OCI-LY1 (cell line): ENCODE measurements at regions not wholly inside any gene's neighbourhood (a gene's known extent, or its start where the extent isn't known, plus 50 kb on each side); places are given as distances from the start of the nearest gene placed in this dataset.

Experiments
- H2AFZ ChIP-seq: fragments of 200-600 bp; sonication (generic), shearing (Covaris generic); 2 replicates; pipeline ENCODE4 v1.6.0; 2014; ENCODE audit warnings: antibody characterized with exemption, mild to moderate bottlenecking, low read length
- H3F3A ChIP-seq: fragments of 200-600 bp; sonication (generic), shearing (Covaris generic); 2 replicates; pipeline ENCODE4 v1.6.0; 2014; ENCODE audit warnings: mild to moderate bottlenecking, antibody characterized with exemption, low read length, moderate library complexity; ENCODE audit not compliant: insufficient read depth
- H3K27ac ChIP-seq: fragments of 200-600 bp; sonication (generic); 2 replicates; pipeline ENCODE4 v1.5.1; 2014; ENCODE audit warnings: low read length, mixed run types, mild to moderate bottlenecking, low read depth; ENCODE audit not compliant: poor library complexity, severe bottlenecking
- H3K27me3 ChIP-seq: fragments of 200-600 bp; sonication (generic); 2 replicates; pipeline ENCODE4 v1.6.0; 2014; ENCODE audit warnings: antibody characterized with exemption, mild to moderate bottlenecking, low read length, moderate library complexity; ENCODE audit not compliant: insufficient read depth
- H3K36me3 ChIP-seq: fragments of 200-600 bp; sonication (generic); 2 replicates; pipeline ENCODE4 v1.6.1; 2014; ENCODE audit warnings: mild to moderate bottlenecking, antibody characterized with exemption, low read length, moderate library complexity, mixed read lengths; ENCODE audit not compliant: insufficient read depth
- H3K4me1 ChIP-seq: fragments of 200-600 bp; sonication (generic); 2 replicates; pipeline ENCODE4 v1.5.1; 2014; ENCODE audit warnings: mild to moderate bottlenecking, low read length, moderate library complexity; ENCODE audit not compliant: insufficient read depth, severe bottlenecking
- H3K4me2 ChIP-seq: fragments of 200-600 bp; sonication (generic), shearing (Covaris generic); 2 replicates; pipeline ENCODE4 v1.6.1; 2014; ENCODE audit warnings: low read length
- H3K4me3 ChIP-seq: fragments of 200-600 bp; sonication (generic); 2 replicates; pipeline ENCODE4 v1.5.1; 2014; ENCODE audit warnings: low read length, low read depth, mild to moderate bottlenecking, mixed read lengths; ENCODE audit not compliant: poor library complexity, severe bottlenecking
- H3K79me2 ChIP-seq: fragments of 200-600 bp; shearing (Covaris generic); 2 replicates; pipeline ENCODE4 v1.6.1; 2016; ENCODE audit warnings: mixed run types, low read length, mixed read lengths; ENCODE audit not compliant: insufficient read depth
- H3K9ac ChIP-seq: fragments of 200-600 bp; sonication (generic), shearing (Covaris generic); 2 replicates; pipeline ENCODE4 v1.6.1; 2014; ENCODE audit warnings: mild to moderate bottlenecking, low read length, mixed read lengths
- H3K9me2 ChIP-seq: fragments of 200-600 bp; sonication (generic), shearing (Covaris generic); 2 replicates; pipeline ENCODE4 v1.6.1; 2014; ENCODE audit warnings: low read depth, mild to moderate bottlenecking, low read length, mixed read lengths
- H3K9me3 ChIP-seq: fragments of 200-600 bp; shearing (Covaris generic); 2 replicates; pipeline ENCODE4 v1.6.1; 2014; ENCODE audit warnings: low read length, mixed read lengths
- H4K20me1 ChIP-seq: fragments of 200-600 bp; sonication (generic), shearing (Covaris generic); 2 replicates; pipeline ENCODE4 v1.6.0; 2016; ENCODE audit warnings: mild to moderate bottlenecking, low read length; ENCODE audit not compliant: insufficient read depth
- CTCF ChIP-seq: fragments of 200-600 bp; sonication (generic), shearing (Covaris generic); IDR thresholded peaks from 2 replicates; pipeline ENCODE4 v1.5.1; 2017; ENCODE audit warnings: mild to moderate bottlenecking, antibody characterized with exemption, low read length, moderate library complexity, mixed read lengths
- EZH2 ChIP-seq: fragments of 200-600 bp; sonication (generic), shearing (Covaris generic); IDR thresholded peaks from 2 replicates; pipeline ENCODE4 v1.8.0; 2017; ENCODE audit warnings: borderline replicate concordance, mixed run types, mild to moderate bottlenecking, antibody characterized with exemption, low read length, moderate library complexity, mixed read lengths

GRCh38 chr21:39005502-39005787 lies 177.8 kb downstream of the PSMG1 start:
- no peak for TF ChIP-seq CTCF
- TF ChIP-seq EZH2: no peak
- no peaks in the 10 kb centered on the region for H3K36me3 ChIP-seq
- H3K9me3 ChIP-seq: no peaks in the 10 kb centered on the region
- H3K9ac ChIP-seq: no peak overlapping the region
- H2AFZ ChIP-seq: no peak overlapping the region
- H3F3A ChIP-seq: no peaks in the 10 kb centered on the region
- H4K20me1 ChIP-seq: no peaks in the 10 kb centered on the region
- no peak overlapping the region for H3K4me3 ChIP-seq
- H3K27ac ChIP-seq: no peak overlapping the region
- H3K79me2 ChIP-seq: no peaks in the 10 kb centered on the region
- no peaks in the 10 kb centered on the region for H3K27me3 ChIP-seq
- peaks cover 25% of the 10 kb centered on the region for H3K4me1 ChIP-seq
- H3K4me2 ChIP-seq: no peak overlapping the region
- no peaks in the 10 kb centered on the region for H3K9me2 ChIP-seq

- Histone ChIP-seq H3K4me2 (no peak overlapping the region; the same call in 1 of the 2 replicates), H3K27ac (no peak overlapping the region), H3F3A (no peaks in the 10 kb centered on the region), H2AFZ (no peak overlapping the region), H3K9me3 (no peaks in the 10 kb centered on the region), H3K79me2 (no peaks in the 10 kb centered on the region), H3K9ac (no peak overlapping the region), H3K4me3 (no peak overlapping the region), H3K9me2 (no peaks in the 10 kb centered on the region), H3K4me1 (peaks cover 25% of the 10 kb centered on the region), H3K36me3 (no peaks in the 10 kb centered on the region), H3K27me3 (no peaks in the 10 kb centered on the region), H4K20me1 (no peaks in the 10 kb centered on the region)
- TF ChIP-seq CTCF: no peak
- TF ChIP-seq EZH2: no peak
These were observed 178.4 kb downstream of the PSMG1 start for GRCh38 chr21:39004634-39005501.

GRCh38 chr21:39003982-39004633 lies 179.1 kb downstream of the PSMG1 start:
- Histone ChIP-seq H3K9me2 (no peaks in the 10 kb centered on the region), H3K9ac (no peak overlapping the region), H3K27me3 (no peaks in the 10 kb centered on the region), H3K27ac (no peak overlapping the region), H3K36me3 (no peaks in the 10 kb centered on the region), H3K4me2 (no peak overlapping the region; the same call in 1 of the 2 replicates), H4K20me1 (no peaks in the 10 kb centered on the region), H2AFZ (no peak overlapping the region), H3K4me3 (no peak overlapping the region), H3K9me3 (no peaks in the 10 kb centered on the region), H3K79me2 (no peaks in the 10 kb centered on the region), H3K4me1 (peaks cover 25% of the 10 kb centered on the region), H3F3A (no peaks in the 10 kb centered on the region)
- no peak for TF ChIP-seq EZH2
- no peak for TF ChIP-seq CTCF
